Left renal pelvis (tissue), 4 donors: ENCODE measurements at regions not wholly inside any gene's neighbourhood (a gene's known extent, or its start where the extent isn't known, plus 50 kb on each side); places are given as distances from the start of the nearest gene placed in this dataset.

Experiments used
- DNase-seq, 4 donors: peaks; one replicate each; pipeline ENCODE4 v3.0.0-alpha.2; 2013; ENCODE audit warnings: low read depth in 4 of 4, low spot score in 3 of 4

DNA sequence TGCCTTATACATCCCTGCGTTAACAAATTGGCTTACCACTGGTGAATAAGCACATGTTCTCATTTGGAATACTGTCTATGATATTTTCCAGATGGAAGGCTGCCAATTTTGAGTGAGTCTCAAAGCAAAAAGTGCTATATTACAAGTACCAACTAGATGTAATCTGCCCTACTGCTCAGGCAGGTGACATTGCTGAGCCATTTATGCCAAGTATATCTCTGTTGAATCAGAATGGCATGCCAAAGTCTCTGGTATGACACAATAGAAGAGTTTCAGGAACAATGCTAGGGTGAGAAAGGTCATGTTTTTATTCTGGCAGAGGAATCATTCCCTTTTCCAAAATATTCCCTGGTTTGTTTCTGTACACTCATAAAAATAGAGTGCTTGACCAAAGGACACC, 356.5 kb downstream of the CDH9 start:
- DNase-seq = no peak

DNA sequence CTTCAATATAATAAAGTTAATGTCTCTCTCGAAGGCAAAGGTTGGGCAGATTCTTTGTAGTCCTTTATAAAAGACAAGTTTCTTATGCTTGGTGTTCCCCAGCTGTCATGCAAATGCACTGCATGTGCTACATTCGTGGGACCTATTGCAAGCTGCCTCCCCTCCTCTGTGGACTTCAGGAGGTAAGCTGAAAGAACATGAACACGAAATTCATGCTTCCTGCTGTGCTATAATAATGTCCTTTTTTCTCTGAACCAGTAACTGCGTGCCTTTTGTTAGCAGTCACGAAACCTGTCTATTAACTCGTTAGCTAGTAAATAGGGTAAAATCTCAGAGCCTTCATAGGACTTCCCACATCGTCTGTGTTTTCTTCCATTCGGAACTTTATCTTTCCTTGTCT, 363.5 kb downstream of the CDH9 start:
- no peak for DNase-seq

DNA sequence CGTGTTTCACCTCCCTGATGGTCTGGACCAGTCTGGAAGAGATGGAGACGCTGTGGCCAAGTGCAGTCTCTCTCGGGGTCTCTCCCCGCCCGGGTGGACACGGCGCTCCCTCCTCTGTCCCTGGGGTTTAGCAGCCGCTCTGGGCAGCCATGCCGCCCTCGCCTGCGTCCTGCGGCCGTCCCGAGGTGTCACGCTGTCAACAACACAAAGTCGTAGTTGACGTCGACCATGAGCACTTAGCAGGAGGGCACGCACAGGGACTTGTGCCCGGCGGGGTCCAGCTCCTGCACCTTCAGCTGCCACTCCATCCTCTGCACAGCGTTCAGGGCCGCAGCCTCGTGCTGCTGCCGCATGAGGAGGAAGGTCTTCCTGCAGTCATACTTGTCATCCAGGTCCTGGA, 368.9 kb downstream of the CDH9 start:
- DNase-seq = no peak

DNA sequence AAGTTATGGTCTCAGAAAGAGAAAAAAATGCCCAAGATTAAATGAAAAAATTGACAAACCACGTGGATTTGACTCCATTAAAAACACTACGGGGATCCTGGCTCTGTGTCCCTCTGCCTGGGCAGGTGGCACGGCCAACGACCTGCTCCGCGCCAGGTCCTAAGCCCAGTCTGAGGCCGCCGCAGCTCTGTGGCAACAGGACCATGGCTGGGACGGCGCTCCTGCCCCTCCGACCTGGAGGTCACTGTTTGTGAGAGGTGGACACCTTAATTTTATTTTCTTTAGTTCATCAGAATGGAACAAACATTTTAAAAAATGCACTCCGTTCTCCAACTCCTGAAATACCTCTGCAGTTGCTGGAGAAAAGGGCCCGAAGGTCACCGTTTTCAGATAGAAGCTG, 369.4 kb downstream of the CDH9 start:
- no peak for DNase-seq

DNA sequence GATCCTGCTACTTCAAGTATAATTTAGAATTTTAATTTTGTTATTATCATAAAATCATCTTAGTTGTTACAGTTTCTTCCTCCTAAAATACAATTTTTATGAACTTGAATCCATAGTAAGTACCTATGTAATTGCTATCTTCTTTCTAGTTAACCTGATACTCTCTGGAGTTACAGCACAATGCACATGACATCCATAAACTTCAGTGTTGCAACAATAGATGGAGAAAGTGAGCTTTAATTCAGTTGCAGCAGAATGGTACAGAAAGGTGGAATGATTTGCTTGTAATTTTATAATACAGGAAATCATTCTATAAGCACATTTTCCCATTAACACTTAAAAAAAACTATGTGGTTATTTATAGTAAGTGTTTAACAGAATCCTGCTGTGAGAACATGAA, 372.0 kb downstream of the CDH9 start:
- DNase-seq = no peak

DNA sequence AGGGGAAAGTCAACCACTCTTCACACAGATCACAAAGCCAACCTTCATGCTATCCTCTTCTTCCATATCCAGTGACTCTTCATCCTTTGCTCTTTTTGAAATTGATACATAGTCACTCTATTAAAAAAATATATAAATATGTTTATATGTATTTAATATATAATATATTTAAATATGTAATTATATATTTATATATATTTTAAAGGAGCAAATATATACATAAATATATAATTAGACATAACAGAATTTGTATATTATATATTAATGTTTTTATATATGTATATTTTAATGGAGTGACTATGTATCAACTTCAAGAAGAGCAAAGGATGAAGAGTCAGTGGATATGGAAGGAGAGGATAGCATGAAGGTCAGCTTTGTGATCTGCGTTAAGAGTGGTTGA, 374.9 kb downstream of the CDH9 start:
- DNase-seq = no peak

DNA sequence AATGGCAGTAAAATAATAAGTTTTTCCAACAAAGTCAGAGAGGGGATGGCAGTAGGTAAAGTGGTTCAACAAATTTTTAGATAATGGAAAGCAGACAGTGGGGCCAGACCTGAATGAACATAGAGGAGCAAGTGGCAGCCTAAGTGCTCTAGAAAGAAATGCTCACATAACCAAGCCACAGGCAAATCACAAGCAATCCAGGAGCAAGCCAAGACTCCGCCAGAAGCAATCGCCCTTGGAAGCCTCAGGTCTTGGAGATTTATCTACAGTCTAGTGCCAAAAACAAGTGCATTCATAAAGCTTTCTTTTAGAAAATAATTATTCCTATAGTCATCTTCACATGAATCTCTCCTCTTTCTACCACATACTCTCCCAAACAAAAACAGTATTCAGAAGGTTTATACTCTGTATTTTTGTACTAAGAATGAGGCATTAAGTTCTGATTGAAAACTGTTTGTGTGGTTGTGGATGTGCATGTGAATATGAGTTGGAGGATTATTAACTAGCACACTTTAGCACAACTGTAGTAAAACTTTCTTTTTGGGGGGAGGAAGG, 375.5 kb downstream of the CDH9 start:
- DNase-seq = no peak

DNA sequence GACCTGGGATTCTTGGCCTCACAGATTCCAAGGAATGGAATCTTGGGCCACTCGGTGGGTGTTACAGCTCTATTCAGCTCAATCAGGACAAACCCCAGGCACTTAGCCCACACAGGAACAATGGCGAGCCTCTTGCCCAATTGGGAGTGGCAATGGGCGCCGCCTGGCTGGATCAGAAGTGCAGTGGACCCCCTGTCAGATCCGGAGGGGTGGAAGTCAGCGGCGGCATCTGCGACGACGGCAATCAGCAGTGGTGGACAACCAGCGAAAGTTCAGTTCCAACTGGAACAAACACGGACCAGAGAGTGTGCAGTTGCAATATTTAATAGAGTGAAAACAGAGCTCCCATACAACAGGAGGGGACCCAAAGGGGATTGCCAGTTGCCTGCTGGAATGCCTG, 378.3 kb downstream of the CDH9 start:
- DNase-seq = no peak

- DNase-seq = no peak
Measured at GRCh38 chr5:26649000-26649399, 389.4 kb downstream of the CDH9 start.

DNA sequence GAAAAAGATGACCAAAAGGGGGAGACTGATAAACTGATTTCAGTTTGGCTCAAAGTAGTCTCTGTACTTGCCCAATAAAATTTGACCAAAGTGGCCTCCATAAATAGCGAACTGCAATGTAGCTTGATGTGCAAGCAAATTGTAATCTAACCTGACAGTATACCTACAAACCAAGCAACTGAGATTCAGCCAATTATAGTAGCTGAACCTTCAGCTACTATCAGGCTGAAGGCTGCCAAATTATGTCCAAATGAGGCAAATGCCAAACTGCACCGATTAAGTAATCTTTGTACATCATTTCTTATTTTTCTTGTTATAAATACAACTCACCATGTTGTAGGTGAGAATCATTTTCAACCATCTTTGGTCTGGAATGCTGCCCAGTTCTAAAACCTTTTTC, 390.6 kb downstream of the CDH9 start:
- no peak for DNase-seq

DNA sequence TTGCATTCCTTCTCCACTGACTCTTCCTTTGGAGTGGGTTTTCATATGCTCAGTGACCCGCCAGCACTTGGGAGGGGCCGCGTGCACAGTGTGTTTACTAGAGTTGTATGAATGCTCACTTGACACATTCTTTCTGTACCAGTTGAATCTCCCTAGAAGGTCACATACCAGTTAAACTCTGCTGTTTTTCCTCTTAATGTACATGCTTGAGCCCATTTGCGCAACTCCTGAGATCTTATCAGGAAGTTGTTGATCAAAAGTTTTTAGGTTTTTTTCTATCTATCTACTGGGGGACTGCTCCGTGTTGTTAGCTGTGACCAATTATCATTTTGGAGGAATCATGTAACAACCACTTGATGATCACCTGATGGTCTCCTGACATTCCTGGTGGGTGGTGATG, 392.7 kb downstream of the CDH9 start:
- no peak for DNase-seq

GRCh38 chr5:26641492-26641891, 396.9 kb downstream of the CDH9 start:
- no peak for DNase-seq

- no peak for DNase-seq
Measured at GRCh38 chr5:26625099-26625498, 413.3 kb downstream of the CDH9 start.

DNA sequence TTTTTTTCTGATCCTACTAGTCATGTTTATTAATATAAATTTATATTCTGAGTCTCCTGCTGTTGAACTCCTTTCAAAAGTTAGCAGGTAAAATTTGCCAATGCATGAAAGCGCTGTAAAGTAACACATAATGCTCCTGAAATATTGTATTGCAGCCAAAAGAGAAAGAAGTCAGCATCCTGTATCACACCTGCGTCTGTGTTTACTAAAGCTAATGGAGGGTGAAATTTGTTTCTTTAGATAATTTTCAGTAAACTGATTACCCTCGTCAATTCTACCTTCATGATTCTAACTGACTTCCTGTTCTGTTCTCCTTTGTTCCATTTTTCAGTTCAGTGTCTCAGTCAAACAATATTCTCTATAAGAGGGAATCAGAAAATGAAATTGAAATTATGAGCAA, 415.4 kb downstream of the CDH9 start:
- DNase-seq = no peak

GRCh38 chr5:26610577-26610976, 427.8 kb downstream of the CDH9 start:
- DNase-seq = no peak

- DNase-seq = no peak
Measured at GRCh38 chr5:26601563-26601962, 436.8 kb downstream of the CDH9 start.

GRCh38 chr5:26582350-26583045, 455.9 kb downstream of the CDH9 start:
- no peak for DNase-seq

- no peak for DNase-seq
Measured at GRCh38 chr5:26579712-26580111, 458.7 kb downstream of the CDH9 start.

GRCh38 chr5:26578002-26578401, 460.4 kb downstream of the CDH9 start:
- no peak for DNase-seq

- DNase-seq = no peak
Measured at GRCh38 chr5:26572480-26572879, 465.9 kb downstream of the CDH9 start.

- no peak for DNase-seq
Measured at GRCh38 chr5:26569929-26570258, 468.5 kb downstream of the CDH9 start.

DNA sequence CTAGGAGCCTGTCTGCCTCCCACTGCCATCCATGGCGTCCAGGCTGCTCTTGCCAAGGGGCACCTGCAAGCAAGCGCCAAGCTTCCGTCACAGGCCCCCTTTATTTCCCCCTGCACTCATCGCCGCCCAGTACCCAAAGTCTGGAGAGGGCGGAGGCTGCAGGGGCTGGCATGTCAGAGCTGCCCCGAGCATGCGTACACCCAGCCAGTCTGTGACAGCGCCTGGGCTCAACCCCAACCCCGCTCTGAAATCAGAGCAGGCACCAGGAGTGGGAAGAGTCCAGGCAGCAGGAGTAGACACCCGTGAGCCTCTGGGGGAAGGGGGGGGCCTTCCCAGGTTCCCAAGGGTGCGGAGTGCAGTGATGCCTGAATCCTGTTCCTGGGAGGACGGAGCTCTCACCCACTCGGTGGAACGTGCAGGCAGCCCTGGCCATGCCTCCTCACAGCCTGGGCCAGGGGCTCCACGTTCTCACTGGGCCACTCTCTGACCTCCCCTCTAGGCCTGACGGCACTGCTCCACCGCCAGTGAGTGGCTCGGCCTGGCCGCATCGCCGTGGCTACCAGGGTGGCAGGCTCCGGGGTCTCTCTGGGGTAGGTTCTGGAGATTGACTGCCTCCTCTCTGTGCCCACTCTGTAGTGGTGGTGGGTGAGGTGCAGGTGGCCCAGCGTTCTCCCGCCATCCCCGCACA, 469.0 kb downstream of the CDH9 start:
- DNase-seq = no peak

DNA sequence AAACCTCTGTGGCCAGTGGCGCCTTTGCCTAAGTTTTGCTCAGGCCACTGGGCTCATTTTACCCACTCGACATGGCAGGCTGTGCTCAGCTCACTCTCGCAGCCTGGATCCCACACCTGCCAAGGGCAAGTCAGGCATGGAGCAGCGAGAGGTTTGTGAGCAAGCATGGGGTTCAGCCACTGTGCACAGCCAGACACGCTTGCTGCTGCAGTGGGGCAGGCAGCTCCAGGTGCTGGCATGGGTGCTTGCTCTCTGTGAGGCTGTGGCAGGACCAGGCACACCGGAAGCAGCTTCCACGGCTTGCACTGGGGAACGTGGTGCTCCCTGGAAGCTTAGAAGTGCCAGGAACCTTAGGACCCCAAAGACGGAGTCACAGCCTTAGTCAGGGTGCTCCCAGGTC, 470.1 kb downstream of the CDH9 start:
- no peak for DNase-seq
